Right ventricle myocardium inferior (tissue), 1 donor: ENCODE measurements at regions not wholly inside any gene's neighbourhood (a gene's known extent, or its start where the extent isn't known, plus 50 kb on each side); places are given as distances from the start of the nearest gene placed in this dataset.
"Not testable (repeated sequence)": the region's sequence is repeated elsewhere in the genome, so short reads cannot be mapped to it uniquely, and the experiment has no call there.

Source experiments
- ATAC-seq: fragments of 200-7000 bp; cut with Tn5 transposase; one replicate; pipeline ENCODE4 v1.9.1; 2020; ENCODE audit warnings: mild to moderate bottlenecking, moderate library complexity
- DNase-seq: peaks from one replicate; pipeline ENCODE4 v3.0.0; 2021; ENCODE audit errors: missing footprints
- intact Hi-C: fragments of 100-400 bp; cut with DNase I; formaldehyde crosslinking; loops from one replicate; pipeline ENCODE4 v1.11.0; 2022
- donor health status: DM: no; HTN: yes; CAD: no; lungs with severe emphysema.

DNA sequence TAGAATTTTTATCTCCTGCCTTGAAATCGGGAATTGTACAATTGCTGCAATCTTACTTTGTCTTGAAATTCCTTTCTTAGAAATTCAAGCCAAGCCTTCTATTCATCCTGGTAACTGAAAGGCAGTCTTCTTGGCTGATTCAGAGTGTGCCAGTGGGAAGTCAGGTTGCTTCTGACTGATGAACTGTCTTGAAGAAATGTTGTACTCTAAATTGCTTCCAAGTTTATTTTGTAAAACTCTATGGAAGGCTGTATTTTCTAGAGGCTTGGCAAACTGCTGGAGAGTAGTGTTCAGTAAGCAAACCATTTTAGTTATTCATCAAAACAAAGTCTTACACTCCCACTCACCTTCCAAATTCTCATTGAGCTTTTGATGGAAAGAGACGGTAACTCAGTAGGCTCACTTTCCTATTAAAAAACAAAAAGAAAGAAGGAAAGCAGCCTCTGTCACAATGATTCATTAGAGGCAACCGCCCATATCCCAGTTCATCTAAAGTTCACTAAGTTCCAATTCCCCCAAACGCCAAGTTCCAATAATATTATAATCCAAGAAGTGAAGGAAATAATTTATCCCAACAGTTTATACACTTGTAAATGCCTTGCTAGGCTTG lies 187.9 kb upstream of the MALRD1 start:
- intact Hi-C loops = no loop called here
- ATAC-seq = no peak
- no peak for DNase-seq

DNA sequence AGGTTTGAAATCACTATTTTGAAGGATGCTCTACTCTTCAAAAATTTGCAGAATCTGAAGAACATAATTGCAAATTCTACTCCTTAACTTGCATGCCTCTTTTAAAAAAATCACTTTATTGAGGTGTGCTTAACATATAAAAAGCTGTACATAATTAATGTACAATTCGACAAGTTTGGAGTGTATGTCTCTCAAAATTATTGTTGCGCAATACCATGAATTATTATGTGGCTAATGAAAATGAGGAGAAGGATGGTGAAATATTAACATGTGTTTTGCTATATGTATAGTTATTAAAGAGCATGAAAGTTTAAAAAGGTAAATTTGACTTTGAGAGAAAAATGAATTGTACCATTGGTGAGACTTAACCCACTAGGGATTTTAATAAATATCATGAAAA lies 187.2 kb upstream of the MALRD1 start:
- ATAC-seq (no peak), DNase-seq (no peak)
- intact Hi-C loops = no loop called here

DNA sequence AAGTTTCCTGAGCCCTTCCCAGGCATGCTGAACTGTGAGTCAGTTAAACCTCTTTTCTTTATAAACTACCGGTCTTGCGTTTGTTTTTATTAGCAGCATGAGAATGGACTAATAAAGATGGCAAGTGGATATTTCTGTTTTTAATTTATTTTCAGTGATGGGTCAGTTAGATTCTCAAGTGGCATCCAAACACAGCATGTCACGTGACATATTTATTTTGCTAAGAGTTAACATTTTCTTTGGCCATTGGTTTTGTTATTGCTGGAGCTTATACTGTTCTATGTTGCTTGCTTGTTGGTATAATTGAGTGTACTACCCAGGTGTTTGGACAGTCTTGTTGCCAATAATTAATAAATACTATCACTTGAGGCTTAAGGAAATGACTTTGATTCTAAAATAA lies 181.7 kb upstream of the MALRD1 start:
- intact Hi-C loops = no loop called here
- DNase-seq (no peak), ATAC-seq (no peak)

DNA sequence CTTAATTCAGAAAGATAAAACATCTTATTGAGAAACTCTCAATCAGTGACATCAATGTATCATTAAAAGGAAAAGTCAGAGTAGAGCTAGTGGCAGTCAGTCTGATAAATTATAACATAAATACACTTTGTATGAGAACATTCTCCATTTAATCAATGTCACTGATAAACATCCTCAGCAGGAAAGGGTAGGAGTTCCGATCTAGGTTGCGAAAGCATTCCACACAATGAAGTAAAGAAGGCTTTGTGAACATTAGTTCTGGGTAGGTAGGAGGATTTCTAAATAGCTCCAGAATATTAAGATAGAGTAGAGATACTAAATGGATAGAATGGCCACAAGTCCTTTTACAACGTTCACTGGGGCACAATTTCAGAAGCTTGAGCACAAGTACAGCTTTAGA lies 179.7 kb upstream of the MALRD1 start:
- intact Hi-C loops = no loop called here
- DNase-seq (no peak), ATAC-seq (no peak)

DNA sequence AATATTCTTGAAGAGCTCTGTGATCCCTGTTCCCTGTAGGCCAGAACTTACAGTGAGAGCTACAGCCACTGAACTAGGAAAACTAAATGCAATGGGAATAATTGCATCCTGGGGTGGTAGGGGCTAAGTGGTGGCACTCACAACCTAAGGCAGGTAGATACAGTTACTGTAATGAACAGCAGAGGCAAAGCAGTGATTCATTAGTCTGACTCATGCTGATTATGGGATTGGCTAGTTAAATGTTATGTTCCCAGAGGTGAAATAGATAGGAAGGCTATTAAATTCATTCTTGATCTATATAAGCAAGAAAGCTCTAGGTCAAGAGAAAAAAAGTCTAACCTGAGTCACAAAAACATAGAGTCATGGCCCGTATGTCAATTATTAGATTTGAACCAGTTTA lies 173.1 kb upstream of the MALRD1 start:
- ATAC-seq = no peak
- intact Hi-C loops = no loop called here
- DNase-seq = no peak

DNA sequence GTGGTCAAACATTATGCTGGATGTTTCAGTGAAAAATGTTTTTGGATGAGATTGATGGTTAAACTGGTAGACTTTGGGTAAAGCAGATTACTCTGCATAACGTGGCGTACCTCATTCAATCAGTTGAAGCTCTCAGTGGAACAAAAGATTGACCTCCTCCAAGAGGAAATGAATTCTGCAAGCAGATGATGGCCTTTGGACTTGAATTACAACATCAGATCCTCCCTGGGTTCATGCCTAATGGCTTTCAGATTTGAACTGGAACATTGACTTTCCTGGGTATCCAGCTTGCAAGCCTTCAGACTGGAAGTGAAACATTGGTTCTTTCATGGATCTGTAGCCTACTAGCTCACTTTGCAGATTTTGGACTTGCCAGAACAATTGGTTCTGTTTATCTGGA lies 169.3 kb upstream of the MALRD1 start:
- ATAC-seq (no peak), DNase-seq (no peak)
- intact Hi-C loops = no loop called here

DNA sequence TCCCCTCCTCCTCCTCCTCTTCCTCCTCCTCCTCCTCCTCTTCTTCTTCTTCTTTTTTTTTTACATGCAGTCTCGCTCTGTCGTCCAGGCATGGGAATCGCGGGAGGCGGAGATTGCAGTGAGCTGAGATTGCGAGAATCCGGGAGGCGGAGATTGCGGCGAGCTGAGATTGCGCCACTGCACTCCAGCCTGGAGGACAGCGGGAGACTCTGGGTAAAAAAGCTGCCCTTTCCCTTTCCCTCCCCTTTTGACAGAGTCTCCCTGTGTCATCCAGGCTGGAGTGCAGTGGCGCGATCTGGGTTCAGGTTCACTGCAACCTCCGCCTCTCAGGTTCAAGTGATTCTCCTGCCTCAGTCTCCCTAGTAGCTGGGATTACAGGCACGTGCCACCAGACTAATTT lies 168.1 kb upstream of the MALRD1 start:
- intact Hi-C loops = no loop called here
- ATAC-seq (no peak), DNase-seq (peak; percentile 57)

DNA sequence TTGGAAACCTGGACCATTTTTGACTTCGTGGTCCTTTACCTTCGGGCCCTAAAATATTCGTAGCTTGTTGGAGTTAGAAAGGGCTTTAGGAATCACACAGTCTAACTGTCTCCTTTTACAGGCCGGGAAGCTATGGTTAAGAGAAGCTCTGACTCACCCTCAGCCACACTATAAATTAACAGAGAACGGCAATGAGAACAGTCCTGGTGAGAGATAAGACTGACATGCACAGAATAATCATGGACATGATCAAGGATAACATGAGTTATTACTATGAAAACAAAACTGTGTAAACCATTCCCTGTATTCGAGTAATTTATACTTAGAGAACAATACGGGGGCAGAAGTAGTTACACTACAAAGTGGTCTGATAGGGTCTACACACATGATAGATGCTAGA lies 162.5 kb upstream of the MALRD1 start:
- intact Hi-C loops = no loop called here
- DNase-seq (no peak), ATAC-seq (no peak)

DNA sequence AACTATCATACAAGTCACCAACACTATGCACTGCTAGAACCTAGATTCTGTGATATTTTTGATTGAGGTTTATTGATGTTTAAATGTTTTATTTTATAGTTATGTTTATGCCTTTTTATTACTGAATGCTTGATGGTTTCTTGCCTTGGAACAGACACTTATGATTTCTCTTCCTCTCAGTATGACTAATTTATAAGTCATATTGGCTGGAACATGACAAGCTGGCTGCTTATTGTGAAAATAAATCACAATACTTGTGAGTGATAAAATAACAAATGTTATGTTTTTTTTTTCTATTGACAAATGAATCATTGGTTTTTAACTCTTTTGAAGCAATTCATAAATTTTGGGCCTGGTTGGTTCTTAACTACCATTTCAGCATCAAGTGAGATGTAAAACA lies 142.0 kb upstream of the MALRD1 start:
- no peak for ATAC-seq
- intact Hi-C loops = no loop called here
- DNase-seq = no peak

DNA sequence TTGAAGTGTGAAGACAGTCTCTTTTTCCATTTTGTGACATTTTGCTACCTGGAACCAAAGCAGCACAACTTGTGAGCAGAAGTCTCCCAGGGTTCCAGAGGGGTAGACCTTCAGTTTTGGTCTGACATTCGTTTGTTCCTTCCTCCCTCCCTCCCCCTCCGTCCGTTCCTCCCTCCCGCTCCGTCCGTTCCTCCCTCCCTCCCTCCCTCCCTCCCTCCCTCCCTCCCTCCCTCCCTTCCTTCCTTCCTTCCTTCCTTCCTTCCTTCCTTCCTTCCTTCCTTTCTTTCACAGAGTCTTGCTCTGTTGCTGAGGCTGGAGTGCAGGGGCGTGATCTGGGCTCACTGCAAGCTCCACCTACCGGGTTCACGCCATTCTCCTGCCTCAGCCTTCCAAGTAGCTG lies 131.2 kb upstream of the MALRD1 start:
- ATAC-seq, intact Hi-C loops, DNase-seq: not testable (repeated sequence)

DNA sequence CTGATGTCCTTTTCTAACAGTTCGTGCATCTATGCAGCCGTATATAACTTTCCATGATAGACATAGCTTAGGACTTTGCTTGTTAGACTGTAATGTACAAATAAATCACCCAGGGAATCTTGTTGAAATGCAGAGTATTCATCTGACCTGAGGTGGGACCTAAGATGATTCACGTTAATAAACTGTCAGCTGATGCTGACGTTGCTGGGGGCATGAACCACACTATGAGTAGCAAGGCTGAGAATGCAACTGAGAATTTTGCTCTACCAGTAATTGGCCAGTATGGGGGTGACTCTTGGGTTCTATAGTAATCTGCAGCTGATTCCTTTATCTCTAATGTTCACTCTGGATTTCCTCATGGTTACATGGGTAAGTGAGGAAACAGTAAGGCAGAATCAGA lies 130.1 kb upstream of the MALRD1 start:
- intact Hi-C loops = no loop called here
- no peak for DNase-seq
- ATAC-seq = no peak

DNA sequence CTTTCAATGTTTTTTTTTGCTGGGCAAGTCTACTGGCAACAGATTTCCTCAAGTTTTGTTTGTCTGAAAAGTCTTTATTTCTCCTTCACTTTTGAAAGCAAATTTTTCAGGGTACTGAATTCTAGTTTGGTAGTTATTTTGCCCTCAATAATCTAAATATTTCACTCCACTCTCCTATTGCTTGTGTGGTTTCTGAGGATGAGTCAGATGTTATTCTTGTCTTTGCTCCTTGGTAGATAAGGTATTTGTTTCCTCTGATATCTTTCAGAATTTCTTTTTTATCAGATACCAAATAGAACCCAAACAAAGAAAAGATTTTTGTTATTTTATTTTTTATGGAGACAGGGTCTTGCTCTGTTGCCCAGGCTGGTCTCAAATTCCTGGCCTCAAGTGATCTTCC lies 99.2 kb upstream of the MALRD1 start:
- ATAC-seq (no peak), DNase-seq (no peak)
- intact Hi-C loops = no loop called here

DNA sequence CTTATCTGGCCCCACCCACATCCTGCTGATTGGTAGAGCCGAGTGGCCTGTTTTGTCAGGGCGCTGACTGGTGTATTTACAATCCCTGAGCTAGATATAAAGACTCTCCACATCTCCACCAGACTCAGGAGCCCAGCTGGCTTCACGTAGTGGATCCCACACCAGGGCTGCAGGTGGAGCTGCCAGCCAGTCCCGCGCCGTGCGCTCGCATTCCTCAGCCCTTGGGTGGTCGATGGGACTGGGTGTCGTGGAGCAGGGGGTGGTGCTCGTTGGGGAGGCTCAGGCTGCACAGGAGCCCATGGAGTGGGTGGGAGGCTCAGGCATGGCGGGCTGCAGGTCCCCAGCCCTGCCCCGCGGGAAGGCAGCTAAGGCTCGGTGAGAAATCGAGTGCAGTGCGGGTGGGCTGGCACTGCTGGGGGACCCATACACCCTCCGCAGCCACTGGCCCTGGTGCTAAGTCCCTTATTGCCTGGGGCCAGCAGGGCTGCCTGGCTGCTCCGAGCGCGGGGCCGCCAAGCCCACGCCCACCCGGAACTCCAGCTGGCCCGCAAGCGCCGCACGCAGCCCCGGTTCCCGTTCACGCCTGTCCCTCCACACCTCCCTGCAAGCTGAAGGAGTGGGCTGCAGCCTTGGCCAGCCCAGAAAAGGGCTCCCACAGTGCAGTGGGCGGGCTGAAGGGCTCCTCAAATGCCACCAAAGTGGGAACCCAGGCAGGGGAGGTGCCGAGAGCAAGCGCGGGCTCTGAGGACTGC lies 97.4 kb upstream of the MALRD1 start:
- ATAC-seq, DNase-seq, intact Hi-C loops: not testable (repeated sequence)

DNA sequence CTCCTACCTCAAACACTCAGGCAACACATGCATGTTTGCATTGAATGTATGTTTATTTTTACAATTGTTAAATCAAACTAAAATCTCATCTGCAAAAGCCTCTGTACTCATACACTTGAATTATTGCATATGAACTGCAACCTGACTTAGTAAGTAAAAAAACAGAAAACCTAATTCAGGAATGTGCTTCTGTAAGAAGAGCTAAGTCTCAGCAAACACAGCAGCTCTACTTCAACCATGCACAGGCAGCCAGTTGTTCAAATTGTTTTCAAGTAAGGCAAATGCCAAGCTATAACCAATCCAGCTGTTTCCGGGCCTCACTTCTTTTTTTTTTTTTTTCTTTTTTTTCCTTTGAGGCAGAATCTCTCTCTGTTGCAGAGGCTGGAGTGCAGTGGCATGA lies 93.5 kb upstream of the MALRD1 start:
- DNase-seq (no peak), ATAC-seq (no peak)
- intact Hi-C loops = no loop called here

DNA sequence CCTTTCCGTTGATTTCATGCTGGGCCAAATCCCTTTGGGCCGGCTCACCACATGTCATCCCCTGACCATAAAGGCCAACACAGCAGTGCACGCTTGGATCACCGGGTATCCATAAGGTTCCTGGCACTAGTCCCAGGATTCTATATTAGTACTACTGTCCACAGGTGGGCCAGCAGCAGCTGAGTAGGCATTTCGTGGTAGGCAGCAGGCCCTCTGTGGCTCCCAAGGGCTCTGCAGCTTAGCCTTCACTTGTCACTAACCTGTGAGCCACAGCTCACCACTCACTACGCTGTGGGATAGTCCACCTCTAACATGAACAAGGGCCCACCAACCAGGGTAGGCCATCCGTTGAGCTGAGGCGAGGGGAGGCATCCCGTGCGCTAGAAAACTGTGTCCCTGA lies 89.2 kb upstream of the MALRD1 start:
- intact Hi-C loops = no loop called here
- DNase-seq (no peak), ATAC-seq (no peak)

DNA sequence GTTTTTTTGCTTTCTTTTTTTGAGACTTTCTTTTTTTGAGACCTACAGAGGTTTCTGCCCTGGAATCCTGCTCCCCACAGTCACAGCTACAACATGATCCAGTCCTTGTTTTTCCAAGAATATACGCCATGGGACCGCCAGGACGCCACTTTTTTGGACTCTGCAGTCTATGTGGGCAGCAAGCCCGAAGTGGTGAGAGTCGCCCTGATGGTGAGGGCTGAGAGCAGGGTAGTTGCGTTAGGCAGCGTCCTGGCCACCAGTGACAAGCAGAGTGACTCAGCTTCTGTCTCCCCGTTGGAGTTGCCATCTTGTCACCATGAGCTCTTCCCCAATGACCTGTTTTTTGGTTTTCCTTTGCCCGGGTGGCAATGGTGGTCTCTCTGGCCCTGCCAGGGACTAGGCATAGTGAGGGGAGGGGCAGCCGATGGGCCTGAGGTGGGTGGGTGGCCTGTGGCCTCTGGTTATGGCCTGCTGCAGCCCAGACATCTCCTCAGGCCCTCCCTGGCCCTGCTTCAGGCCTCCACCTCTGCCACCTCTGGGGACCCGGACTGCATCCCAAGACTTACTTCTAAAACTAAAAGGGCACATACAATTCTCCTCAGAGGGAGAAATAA lies 88.0 kb upstream of the MALRD1 start:
- DNase-seq = no peak
- no peak for ATAC-seq
- intact Hi-C loops = no loop called here

DNA sequence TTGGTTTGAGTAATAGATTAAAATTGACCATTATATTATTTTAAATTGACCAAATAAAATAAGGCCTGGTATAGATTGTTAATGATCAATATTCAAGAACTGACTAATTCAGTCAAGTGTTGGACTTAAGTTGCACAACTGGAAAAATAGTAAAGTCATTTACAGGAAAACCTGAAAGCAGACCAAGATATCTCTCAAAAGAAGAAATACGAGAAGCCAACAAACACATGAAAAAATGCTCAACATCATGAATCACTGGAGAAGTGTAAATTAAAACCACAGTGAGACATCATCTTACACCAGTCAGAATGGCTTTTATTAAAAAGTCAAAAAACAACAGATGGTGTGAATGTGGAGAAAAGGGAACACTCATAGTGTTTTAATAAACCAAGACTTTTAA lies 80.4 kb upstream of the MALRD1 start:
- ATAC-seq (no peak), DNase-seq (no peak)
- intact Hi-C loops = no loop called here

DNA sequence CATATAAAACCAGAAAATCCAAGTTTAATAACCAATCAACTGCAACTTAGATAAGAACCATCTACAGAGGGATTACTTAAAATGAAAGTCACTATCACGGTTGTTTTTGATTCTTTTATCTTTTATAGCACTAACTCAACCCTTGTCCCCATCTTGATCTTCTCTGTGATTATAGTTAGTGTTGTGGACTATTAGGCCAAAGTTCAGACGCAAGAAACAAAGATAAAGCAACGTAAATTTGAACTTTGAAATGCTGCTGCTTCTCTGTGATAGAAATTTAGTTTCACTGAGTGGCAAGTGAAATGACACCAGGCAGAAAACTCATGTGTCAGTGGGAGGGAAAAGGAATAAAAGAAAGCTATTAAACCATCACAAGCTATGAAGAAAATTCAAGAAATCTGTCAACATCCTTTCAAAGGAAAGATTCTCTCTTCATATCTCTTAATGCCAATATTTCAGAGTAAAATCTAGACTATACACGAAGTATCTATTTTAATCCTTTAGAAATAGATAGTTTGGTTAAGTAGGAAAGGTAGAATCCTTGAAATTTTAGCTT lies 71.8 kb upstream of the MALRD1 start:
- ATAC-seq = no peak
- DNase-seq = no peak
- intact Hi-C loops = no loop called here

DNA sequence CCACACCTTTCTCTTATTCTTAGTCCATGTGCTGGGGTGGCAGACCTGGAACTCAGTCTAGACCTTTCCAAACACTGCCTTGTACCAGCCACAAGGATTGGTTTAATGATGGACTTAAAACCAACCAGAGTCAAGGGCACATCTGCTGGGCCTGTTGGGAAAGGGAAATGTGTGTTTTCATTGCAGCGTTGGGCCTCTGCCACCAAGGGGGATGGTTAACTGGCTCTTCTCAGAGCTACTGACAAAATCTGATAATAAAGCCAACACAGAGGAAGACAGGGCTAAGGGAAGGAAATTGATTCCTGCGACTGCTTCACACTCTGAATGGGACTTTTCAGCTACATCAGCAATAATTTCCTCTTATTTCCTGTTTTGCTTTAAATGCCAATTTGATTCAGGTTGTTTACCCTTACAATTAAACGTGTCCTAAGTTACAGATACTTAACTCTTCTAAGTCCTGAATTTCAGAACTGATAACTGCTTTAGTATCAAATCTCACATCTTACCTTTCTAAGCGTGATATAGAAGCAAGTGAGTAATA lies 68.4 kb upstream of the MALRD1 start:
- intact Hi-C loops = no loop called here
- ATAC-seq = no peak
- no peak for DNase-seq

DNA sequence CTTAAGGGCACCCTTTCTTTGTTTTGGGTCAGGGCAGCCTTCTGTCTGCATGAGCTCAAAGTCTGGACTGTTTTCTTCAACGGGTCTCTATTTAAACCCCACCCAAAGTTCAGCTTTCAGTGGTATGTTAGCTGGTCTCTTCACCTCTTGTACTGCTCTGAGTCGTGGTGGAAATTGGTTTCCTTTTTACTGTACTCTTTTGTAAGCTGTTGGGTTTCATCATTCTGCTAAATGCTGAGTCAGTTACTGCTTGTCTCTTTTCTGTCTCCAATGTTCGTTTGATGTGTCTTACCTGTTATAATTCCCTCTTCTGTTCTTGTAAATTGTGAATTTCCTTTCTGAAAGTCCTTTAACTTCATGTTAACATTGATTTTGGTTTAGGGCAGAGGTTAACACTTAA lies 64.1 kb upstream of the MALRD1 start:
- intact Hi-C loops = no loop called here
- no peak for ATAC-seq
- DNase-seq = no peak
